A549 (cell line): ENCODE measurements at regions not wholly inside any gene's neighbourhood (a gene's known extent, or its start where the extent isn't known, plus 50 kb on each side); places are given as distances from the start of the nearest gene placed in this dataset.

ENCODE experiments used
- ATAC-seq, 2 experiments: fragments of 200-7000 bp in 1 of 2; fragments of >200 bp in 1 of 2; cut with Nextera tagmentation in 1 of 2; cut with Tn5 transposase in 1 of 2; 3 replicates each; pipeline versions ENCODE4 v1.8.0 to v1.9.1; 2018 to 2020; ENCODE audit warnings: mild to moderate bottlenecking in 1 of 2, moderate library complexity in 1 of 2
- CTCF ChIA-PET: fragments of 300-600 bp; sonication (Branson Sonifier 250); formaldehyde crosslinking; extraction: SDS; loops from one replicate; lab custom pipeline; 2021; ENCODE audit warnings: antibody characterized with exemption, inconsistent platforms; lab: Yijun Ruan, JAX
- POLR2A ChIA-PET: fragments of 350-600 bp; formaldehyde crosslinking; extraction: SDS; loops from one replicate; lab custom pipeline; 2021; ENCODE audit warnings: antibody characterized with exemption, inconsistent platforms; lab: Yijun Ruan, JAX
- DNase-seq, 2 experiments: peaks; one replicate each; pipeline versions ENCODE4 v3.0.0 to v3.0.0-alpha.2; 2011 to 2016; ENCODE audit warnings: low read depth in 1 of 2, low spot score in 1 of 2
- FAIRE-seq: peaks from 2 replicates; lab custom pipeline; 2011; peaks lifted over from hg19 to GRCh38; lab: Jason Lieb, UNC
- H3K27ac ChIP-seq, 2 experiments: fragments of >200 bp; sonication (Bioruptor Twin); formaldehyde crosslinking; 3 replicates each; pipeline ENCODE4 v1.5.1; 2016 to 2017
- H3K4me1 ChIP-seq: fragments of >200 bp; sonication (Bioruptor Twin); formaldehyde crosslinking; 3 replicates; pipeline ENCODE4 v1.6.1; 2016
- H3K4me2 ChIP-seq: fragments of >200 bp; sonication (Bioruptor Twin); formaldehyde crosslinking; 3 replicates; pipeline ENCODE4 v1.6.1; 2016
- H3K4me3 ChIP-seq: fragments of >200 bp; sonication (Bioruptor Twin); formaldehyde crosslinking; 3 replicates; pipeline ENCODE4 v1.5.1; 2016
- H3K9me3 ChIP-seq: fragments of >200 bp; sonication (Bioruptor Twin); formaldehyde crosslinking; 3 replicates; pipeline ENCODE4 v1.6.1; 2016
- BCL3 ChIP-seq: fragments of >200 bp; sonication (Bioruptor Twin); formaldehyde crosslinking; IDR thresholded peaks from 3 replicates; pipeline ENCODE4 v1.6.1; 2016
- BHLHE40 ChIP-seq: IDR thresholded peaks from 2 replicates; pipeline ENCODE4 v1.6.1; 2012; ENCODE audit warnings: low read depth, low read length, inconsistent platforms
- CEBPB ChIP-seq, 2 experiments: fragments of >200 bp in 1 of 2; sonication (Bioruptor Twin) in 1 of 2; formaldehyde crosslinking in 1 of 2; IDR thresholded peaks; 2 replicates each; pipeline ENCODE4 v1.6.1; 2012 to 2016
- CHD2 ChIP-seq: fragments of 150-350 bp; IDR thresholded peaks from 2 replicates; pipeline ENCODE4 v1.6.1; 2014; ENCODE audit warnings: low read length; ENCODE audit not compliant: partially characterized antibody
- CTCF ChIP-seq: fragments of >200 bp; sonication (Bioruptor Twin); formaldehyde crosslinking; IDR thresholded peaks from 3 replicates; pipeline ENCODE4 v1.5.1; 2016
- E2F6 ChIP-seq: IDR thresholded peaks from 2 replicates; pipeline ENCODE4 v1.6.1; 2012; ENCODE audit warnings: low read depth, borderline replicate concordance
- EHF ChIP-seq: fragments of 250-450 bp; sonication (Bioruptor Pico); IDR thresholded peaks from 2 replicates; pipeline ENCODE4 v1.5.0; 2020; ENCODE audit warnings: mild to moderate bottlenecking
- ELK1 ChIP-seq: fragments of 150-350 bp; IDR thresholded peaks from 2 replicates; pipeline ENCODE4 v1.6.1; 2014; ENCODE audit warnings: low read depth, mild to moderate bottlenecking, low read length
- EP300 ChIP-seq, 2 experiments: fragments of >200 bp; sonication (Bioruptor Twin); formaldehyde crosslinking; IDR thresholded peaks; 2 replicates in 1 of 2; 3 replicates in 1 of 2; pipeline ENCODE4 v1.6.1; 2016 to 2017
- ESRRA ChIP-seq: fragments of 150-350 bp; IDR thresholded peaks from 2 replicates; pipeline ENCODE4 v1.6.1; 2014; ENCODE audit warnings: mild to moderate bottlenecking, low read length, borderline replicate concordance
- FOXS1 ChIP-seq: fragments of 250-450 bp; sonication (Bioruptor Pico); IDR thresholded peaks from 2 replicates; pipeline ENCODE4 v1.5.0; 2020; ENCODE audit warnings: mild to moderate bottlenecking, moderate library complexity
- HOXB5 ChIP-seq: fragments of 250-450 bp; sonication (Bioruptor Pico); IDR thresholded peaks from 2 replicates; pipeline ENCODE4 v1.5.0; 2020; ENCODE audit warnings: mild to moderate bottlenecking, moderate library complexity
- MAX ChIP-seq: IDR thresholded peaks from 2 replicates; pipeline ENCODE4 v1.6.1; 2012
- MAZ ChIP-seq: fragments of 150-350 bp; IDR thresholded peaks from 2 replicates; pipeline ENCODE4 v1.6.1; 2014; ENCODE audit warnings: antibody characterized with exemption, low read depth, low read length, borderline replicate concordance
- NPAS2 ChIP-seq: fragments of 250-450 bp; sonication (Bioruptor Pico); IDR thresholded peaks from 2 replicates; pipeline ENCODE4 v1.8.0; 2022; ENCODE audit warnings: mild to moderate bottlenecking, moderate library complexity, borderline replicate concordance
- PBX3 ChIP-seq: IDR thresholded peaks from 2 replicates; pipeline ENCODE4 v1.6.1; 2012
- RAD21 ChIP-seq, 2 experiments: fragments of >200 bp in 1 of 2; sonication (Bioruptor Twin) in 1 of 2; formaldehyde crosslinking in 1 of 2; IDR thresholded peaks in 1 of 2; conservative IDR thresholded peaks in 1 of 2; 2 replicates in 1 of 2; 3 replicates in 1 of 2; pipeline ENCODE4 v1.6.1; 2012 to 2018; ENCODE audit warnings: inconsistent platforms in 1 of 2
- RCOR1 ChIP-seq: fragments of 150-350 bp; IDR thresholded peaks from 2 replicates; pipeline ENCODE4 v1.6.1; 2014; ENCODE audit warnings: antibody characterized with exemption, low read length, low read depth
- RFX5 ChIP-seq: fragments of 450-650 bp; IDR thresholded peaks from 2 replicates; pipeline ENCODE4 v1.7.1; 2014; ENCODE audit warnings: antibody characterized with exemption, mild to moderate bottlenecking, moderate library complexity
- SMC3 ChIP-seq: fragments of >200 bp; sonication (Bioruptor Twin); formaldehyde crosslinking; IDR thresholded peaks from 3 replicates; pipeline ENCODE4 v1.6.1; 2018; ENCODE audit warnings: inconsistent platforms
- USF2 ChIP-seq: fragments of 450-650 bp; IDR thresholded peaks from 2 replicates; pipeline ENCODE4 v1.6.1; 2014; ENCODE audit warnings: antibody characterized with exemption
- WGBS: methylation state at CpG from one replicate; pipeline ENCODE4 v1.1.6; 2017; ENCODE audit errors: missing lambda C conversion rate; 5-methylcytosine and 5-hydroxymethylcytosine counted together

GRCh38 chr16:9297437-9298113 is 206.1 kb downstream of the HAPSTR1 start:
- POLR2A ChIA-PET = no interaction called here
- CTCF ChIA-PET = interaction anchor here (0.7 to 1.5 kb wide), 2 partner anchors 18 to 53 kb away, joined by 3 to 6 read pairs; no protein-coding TSS in a partner anchor
- FAIRE-seq (no peak), DNase-seq (peak; percentile 36 to 45), ATAC-seq (peak in 1 of 2 experiments; percentile 53; a peak in 1 of 6 replicates)
- Histone ChIP-seq H3K4me1 (no peaks in the 10 kb centered on the region), H3K9me3 (no peaks in the 10 kb centered on the region), H3K4me2 (no peak overlapping the region), H3K27ac (no peak overlapping the region), H3K4me3 (no peak overlapping the region)
- TF ChIP-seq USF2 (peak; percentile 71), SMC3 (0 out of 3 replicates have a peak, but pooled peaks have one; percentile 14), BHLHE40 (peak; percentile 67), PBX3 (no peak), MAZ (no peak), CTCF (no peak; the same call in 2 of the 3 replicates), E2F6 (no peak), EP300 (IDR thresholded peaks at IDR 0.05) (no peak), MAX (peak; percentile 40; the same call in 1 of the 2 replicates), NPAS2 (CRISPR knock-in tag) (no peak), RAD21 (conservative IDR thresholded peaks at IDR 0.05 in 1 of 2, IDR thresholded peaks at IDR 0.05 in 1 of 2) (peak in 1 of 2 experiments; percentile 66; a peak in 4 of 5 replicates)
- 27% methylated on average over 12 of the region's 12 CpGs for WGBS

- H3K9me3 ChIP-seq = no peaks in the 10 kb centered on the region
- FAIRE-seq (no peak), ATAC-seq (no peak), DNase-seq (no peak)
- H3K4me3 ChIP-seq = no peak overlapping the region
- TF ChIP-seq BCL3 = no peak
- TF ChIP-seq BHLHE40 = no peak
- TF ChIP-seq RCOR1 = no peak
- no peak for TF ChIP-seq HOXB5 (CRISPR knock-in tag)
- TF ChIP-seq ESRRA = no peak
- no peak for TF ChIP-seq CHD2
- TF ChIP-seq ELK1 = no peak
- no peak for TF ChIP-seq RFX5
- TF ChIP-seq CEBPB (IDR thresholded peaks at IDR 0.05) = no peak
- no peak for TF ChIP-seq FOXS1 (CRISPR knock-in tag)
- no peak for TF ChIP-seq EHF (CRISPR knock-in tag)
- TF ChIP-seq NPAS2 (CRISPR knock-in tag) = no peak
- no peak overlapping the region for H3K27ac ChIP-seq
- no peaks in the 10 kb centered on the region for H3K4me1 ChIP-seq
- WGBS = 29% methylated on average over 4 of the region's 4 CpGs
- no peak overlapping the region for H3K4me2 ChIP-seq
- ChIA-PET CTCF (interaction anchor here (1.5 to 1.6 kb wide), 2 partner anchors 15 to 45 kb away, joined by 4 to 6 read pairs; no protein-coding TSS in a partner anchor), POLR2A (no interaction called here)
Measured at GRCh38 chr16:9300252-9300651, 208.8 kb downstream of the HAPSTR1 start.
